Renal cortex interstitium (tissue), 11 donors: ENCODE measurements at regions not wholly inside any gene's neighbourhood (a gene's known extent, or its start where the extent isn't known, plus 50 kb on each side); places are given as distances from the start of the nearest gene placed in this dataset.

Experiments
- DNase-seq, 11 donors: peaks; one replicate each; pipeline ENCODE4 v3.0.0-alpha.2; 2013; ENCODE audit warnings: low read depth in 9 of 11, low spot score in 4 of 11; ENCODE audit errors: extremely low read depth in 1 of 11

DNA sequence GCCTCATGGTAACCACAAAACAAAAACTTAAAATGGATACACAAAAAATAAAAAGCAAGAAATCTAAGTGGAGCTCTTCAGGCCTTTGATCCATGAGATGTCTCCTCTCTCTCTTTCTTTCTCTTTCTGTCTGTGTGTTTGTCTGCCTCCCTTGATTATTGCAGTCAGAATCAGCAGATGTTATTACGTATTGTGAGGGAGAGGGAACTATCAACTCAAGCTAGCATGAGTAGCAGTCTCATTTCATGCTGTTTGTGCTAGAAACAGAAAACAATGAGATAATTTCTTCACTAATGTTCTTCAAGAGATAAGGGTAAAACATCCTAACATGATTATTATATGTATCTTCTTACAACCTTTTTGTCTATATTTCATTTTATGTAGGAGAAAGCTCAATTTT is 103.7 kb upstream of the PDC start:
- DNase-seq: no peak

DNA sequence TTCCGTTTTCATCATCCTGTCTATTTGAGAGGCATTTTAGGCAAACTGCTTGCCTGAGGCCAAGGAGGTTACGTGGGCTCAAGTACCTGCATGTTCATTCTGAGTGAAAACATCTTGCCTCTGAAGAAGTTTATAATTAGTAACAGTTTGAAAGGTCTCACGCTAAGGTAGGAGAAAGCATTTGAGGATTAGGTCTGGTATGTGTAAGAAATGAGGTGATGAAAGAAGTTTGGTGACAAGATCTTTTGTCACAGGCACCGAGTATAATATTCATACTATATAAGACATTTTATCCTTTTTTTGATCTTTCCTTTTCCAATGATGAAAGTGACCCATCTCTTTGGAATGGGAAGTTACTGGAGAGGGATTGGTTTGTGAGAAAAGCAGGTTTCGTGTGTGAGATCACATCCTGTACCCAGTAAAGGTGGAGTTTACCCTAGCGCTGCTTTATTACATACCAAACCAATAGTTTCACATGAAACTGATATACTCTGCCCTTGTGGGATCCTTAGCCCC is 98.7 kb upstream of the PDC start:
- no peak for DNase-seq

DNA sequence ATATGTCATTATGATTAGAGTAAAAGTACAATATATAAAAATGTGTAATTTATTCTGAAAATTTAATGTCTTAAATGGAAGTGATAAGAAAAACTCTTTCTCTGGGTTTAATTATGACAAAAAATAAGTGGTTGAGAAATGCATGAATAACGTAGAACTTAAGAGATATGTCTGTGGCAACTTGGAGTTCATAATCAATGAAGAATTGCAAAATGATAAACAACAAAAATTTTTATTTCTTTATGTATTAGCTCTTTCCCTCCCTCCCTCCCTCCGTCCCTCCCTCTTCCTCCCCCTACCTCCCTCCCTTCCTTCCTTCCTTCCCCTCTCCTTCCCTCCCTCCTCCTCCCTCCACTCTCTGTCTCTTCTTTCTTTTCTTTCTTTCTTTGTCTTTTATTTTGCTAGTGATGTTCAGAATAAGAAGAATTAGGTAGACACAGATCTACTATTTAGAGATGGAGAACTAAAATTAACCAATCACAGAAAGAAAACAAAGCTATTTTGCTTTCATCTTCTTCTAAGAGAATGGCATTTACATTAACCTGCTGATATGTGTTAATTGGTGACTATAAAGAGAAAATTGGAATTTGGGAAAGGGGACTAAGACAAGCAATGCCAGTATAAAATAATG is 96.3 kb upstream of the PDC start:
- no peak for DNase-seq

DNA sequence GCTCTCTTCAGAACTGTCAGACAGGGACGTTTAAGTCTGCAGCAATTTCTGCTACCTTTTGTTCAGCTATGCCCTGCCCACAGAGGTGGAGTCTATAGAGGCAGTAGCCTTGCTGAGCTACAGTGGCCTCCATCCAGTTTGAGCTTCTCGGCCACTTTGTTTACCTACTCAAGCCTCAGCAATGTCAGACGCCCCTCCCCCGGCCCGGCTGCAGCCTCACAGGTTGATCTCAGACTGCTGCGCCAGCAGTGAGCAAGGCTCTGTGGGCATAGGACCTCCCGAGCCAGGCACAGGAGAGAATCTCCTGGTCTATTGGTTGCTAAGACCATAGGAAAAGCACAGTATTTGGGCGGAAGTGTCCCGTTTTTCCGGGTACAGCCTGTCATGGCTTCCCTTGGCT is 89.9 kb upstream of the PDC start:
- DNase-seq: no peak

DNA sequence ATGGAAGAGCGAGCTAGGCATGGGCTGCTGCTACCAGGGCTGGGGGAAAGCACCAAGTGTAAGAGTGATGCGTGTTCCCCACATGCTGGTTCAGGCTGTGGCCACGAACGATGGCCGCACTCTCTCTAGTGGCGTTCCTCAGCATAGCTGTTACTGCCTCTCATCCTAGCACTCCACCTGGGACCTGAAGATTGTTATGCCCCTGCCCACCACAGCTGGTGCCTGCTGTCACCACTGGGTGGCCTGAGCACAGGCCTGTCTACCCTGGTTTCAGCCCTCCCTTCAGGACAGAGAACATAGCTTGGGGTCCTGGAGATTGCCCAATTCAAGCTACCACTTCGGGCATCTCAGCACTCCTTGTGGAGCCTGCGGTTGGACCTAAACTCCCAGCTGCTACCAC is 80.1 kb upstream of the PDC start:
- DNase-seq: no peak

DNA sequence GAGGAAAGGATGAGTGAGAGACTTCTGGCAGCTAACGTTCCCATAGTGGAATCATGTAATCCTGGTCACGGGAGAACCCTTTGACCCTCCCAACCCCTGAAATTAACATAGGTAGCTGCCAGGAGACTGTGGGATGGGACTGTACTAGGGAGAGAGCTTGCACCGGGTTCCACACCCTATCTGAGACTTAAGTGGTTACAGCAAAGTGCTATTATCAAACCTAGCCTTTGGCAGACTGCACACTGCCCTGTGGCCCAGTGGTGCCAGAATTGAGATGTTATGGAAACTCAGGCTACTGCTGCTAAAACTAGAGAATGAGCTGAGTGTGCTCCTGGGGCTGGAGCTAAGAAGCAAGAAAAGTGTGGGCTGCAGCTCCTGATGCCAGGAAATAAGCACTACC is 79.6 kb upstream of the PDC start:
- DNase-seq: no peak

DNA sequence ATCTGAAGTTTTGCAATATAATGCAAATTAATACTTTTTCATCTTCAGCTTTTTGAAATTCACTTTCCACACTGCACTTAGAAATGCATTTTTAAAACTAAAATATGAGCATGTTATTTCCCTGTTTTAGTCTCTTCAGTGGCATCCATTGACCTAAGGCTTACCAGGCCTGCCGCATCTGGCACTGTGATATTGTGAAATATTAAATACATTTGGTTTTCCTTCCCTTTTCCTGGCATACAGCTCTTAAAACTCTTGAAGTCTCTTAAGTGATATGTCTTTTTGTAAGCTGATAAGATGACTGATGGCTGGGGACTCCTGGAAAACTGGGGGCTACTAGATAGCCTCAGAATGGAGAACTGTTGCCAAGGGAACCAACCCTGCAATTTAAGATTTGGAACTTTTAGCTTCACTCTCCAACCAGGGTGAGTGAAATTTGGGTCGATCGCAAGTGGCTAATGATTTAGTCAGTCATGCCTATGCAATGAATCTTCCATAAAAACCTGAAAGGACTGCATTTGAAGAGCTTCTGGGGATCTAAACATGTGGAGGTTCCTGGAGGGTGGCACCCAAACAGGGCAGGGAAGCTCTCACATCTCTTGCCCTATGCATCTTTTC is 75.5 kb upstream of the PDC start:
- no peak for DNase-seq

DNA sequence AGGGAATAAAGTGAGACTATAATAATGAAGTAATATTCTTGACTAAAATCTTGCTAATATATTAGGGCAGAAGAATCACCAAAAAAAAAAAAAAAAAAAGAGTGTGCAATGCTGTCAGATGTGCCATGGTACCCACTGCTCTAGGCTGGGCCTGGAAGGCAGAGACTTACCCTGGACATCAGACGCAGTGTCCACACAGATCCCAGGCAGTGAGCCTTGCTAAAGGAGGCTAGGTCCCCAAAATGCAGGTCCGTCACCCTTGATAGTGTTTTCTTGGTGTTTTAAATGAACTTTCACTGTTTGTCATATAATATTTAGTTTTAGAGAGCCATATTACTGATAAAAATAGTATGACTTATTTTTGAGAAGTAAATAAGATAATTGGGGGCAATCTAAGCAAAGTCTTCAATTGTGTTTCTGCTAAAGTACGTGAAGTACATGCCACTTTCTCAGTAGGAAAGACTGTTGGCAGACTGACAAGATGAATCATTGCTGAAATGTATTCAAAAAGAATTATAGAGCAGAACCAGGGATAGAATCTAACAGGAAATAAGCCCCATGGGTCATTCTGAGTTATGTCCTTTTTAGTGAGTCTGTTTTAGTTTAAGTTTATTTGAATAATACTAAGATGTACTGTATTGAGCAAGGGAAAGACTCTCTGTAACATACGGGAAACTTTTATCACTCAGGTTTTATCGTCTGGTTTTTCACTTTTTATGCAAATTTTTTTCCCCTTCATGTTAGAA is 74.6 kb upstream of the PDC start:
- no peak for DNase-seq

DNA sequence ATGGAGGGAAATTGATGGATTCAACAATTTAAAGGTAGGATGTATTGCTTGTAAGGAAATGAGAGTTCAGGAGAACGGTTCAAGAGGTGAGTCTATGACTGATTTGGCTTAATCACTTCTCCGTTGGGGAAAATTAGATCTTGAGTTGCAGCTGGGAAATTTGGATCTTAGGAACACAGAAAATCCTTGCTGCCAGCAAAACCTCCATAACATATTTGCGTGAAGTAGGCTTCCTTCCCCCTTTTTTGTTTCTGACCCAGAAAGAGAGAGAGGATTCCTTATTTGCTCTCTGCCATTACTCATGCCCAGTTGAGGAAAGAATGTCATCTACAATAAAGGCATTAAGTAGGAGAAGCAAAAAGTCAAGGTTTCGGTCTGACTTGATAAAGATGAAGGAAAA is 73.5 kb upstream of the PDC start:
- DNase-seq: no peak

DNA sequence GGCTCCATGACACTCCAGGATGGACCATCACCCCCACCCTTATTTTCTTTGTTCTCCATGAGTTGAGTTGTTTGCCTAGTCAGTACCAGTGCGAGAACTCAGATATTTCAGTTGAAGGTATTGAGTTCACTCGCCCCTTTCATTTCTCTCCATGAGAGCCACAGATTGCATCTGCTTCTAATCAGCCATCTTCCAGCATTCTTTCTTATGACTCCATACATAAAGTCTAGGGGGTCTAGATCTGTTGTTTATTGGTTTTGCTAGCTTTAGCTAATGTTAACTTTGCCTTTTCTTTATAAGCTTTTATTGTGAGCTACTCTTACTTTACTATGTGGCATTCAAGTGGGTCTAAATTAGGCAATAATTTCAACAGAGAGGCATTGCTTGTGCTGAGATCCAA is 71.6 kb upstream of the PDC start:
- no peak for DNase-seq

DNA sequence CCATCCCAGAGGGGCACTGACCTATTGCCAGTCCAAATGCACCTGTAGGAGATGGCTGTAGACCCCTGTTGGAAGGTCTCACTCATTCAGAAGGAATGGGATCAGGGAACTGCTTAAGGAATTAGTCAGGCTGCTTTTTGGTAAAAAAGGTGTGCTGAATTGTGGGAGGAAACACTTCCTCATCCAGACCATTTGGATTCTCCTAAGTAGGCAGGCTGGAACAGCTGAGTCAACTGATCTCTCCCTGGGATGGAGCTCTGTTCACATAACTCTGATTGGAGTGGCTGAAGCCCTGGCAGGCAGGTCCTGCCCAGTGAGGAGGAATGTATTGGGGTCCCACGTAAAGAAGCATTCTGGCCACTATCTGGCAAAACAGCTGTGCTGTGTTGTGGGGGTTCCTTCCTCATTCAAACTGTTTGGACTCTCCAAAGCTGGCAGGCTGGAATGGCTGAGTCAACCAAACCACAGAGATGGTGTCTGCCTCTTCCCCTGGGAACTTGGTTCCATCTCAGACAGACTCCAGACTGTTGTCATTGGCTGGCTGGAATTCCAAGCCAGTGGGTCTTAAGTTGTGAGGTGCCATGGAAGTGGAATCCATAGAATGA is 70.7 kb upstream of the PDC start:
- DNase-seq: no peak

DNA sequence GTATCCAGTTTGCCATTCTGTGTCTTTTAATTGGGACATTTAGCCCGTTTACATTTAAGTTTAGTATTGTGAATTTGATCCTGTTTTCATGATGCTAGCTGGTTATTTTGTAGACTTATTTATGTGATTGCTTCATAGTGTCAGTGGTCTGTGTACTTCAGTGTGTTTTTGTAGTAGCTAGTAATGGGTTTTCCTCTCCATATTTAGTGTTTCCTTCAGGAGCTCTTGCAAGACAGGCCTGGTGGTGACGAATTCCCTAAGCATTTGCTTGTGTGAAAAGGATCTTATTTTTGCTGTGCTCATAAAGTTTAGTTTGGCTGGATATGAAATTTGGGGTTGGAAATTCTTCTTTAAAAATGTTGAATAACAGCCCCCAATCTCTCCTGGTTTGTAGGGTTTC is 69.2 kb upstream of the PDC start:
- DNase-seq: no peak

DNA sequence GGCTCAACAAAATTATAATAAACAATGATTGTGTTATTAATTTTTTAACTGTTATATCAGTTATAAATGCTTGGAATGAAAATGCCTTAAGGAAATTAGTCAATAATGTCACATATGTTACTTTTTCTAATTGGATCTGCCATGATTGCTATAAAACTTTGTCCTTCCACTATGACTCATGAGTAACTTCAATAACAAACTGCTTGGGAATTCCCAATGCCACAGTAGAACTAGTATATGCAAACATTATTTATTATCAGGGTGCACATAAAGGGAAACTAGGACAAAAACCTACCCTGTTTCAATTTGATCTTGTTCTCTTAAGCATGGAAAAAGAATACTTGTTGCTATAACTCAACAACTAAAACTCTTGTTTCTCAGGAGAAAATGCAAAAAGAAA is 59.1 kb upstream of the PDC start:
- DNase-seq: no peak

DNA sequence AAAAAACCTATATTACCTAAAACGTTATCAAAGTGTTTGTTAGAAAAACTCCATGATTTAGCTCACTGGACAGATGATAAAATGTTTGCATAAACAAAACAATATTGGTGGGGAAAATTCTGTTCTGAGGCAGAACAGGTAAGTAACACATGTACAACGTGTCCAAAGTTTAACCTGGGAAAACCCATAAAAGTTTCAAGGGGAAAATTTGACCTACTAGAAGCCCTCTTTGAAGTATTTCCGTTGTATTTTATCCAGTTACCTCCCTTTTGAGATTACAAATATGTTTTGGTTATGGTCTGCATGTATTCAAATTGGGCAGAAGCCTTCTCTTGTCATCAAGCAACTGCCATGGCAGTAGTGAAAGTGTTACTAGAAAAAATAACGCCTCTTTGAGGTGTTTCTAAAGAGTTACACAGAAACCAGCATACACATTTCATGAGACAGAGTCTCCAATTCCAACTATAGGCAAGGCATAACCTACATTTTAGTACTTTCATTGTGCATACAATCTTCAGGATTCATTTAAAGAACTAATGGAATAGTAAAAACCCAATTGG is 58.0 kb upstream of the PDC start:
- DNase-seq: no peak

DNA sequence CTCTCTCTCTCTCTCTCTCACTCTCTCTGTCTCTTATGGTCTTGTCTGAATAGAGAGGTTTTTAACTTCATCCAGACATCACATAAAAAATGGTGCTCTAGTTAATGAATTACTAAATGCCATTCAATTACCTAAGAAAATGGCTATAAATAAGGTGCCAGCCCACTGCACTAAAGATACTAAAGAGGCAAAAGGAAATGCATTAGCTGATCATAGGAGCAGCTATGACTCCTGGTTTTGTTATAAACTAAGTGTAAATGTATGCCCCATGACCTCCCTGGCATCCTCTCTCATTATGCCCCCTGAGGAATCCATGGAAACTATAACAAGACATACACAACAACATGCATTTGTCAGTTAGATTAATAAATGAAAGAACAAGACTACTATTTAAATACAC is 57.5 kb upstream of the PDC start:
- DNase-seq: peak in 1 of 11 donors; percentile 7

DNA sequence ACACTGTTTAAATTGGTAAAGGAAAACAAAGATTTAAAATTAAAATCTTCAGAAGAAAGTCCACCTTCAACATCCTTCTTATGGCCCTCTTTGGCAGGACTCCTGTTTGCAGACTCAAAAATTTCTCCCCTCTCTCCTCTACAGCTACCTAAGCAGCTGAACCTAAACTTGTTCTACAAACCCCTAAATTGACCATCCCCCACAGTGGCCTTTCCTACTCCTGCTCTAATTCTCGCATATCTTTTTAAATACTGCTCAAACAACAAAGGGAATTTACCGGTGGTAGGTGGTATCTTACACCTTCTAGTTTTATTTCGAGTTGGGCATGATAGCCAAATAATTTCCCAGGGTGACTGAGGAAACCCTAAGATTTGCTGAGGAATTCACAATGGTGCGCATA is 53.5 kb upstream of the PDC start:
- no peak for DNase-seq

DNA sequence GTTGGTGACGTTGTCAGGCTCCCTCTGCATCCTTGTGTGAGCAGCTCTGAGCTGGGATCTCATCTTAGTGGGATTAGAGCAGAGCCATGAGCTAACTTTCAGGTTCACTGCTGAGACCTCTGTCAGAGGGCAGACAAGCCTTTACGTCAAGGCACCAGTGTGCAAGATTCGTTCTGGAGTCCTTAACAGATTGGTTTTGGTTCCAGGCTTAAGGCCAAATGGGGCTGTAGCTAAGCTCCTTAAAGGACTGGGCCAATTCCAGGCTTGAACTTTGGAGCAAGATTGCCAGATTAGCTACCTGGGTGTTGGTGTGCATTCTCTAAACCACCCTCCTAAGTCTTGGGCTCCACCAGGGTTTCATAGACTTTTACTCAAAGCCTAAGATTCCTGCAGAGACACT is 52.6 kb upstream of the PDC start:
- no peak for DNase-seq

DNA sequence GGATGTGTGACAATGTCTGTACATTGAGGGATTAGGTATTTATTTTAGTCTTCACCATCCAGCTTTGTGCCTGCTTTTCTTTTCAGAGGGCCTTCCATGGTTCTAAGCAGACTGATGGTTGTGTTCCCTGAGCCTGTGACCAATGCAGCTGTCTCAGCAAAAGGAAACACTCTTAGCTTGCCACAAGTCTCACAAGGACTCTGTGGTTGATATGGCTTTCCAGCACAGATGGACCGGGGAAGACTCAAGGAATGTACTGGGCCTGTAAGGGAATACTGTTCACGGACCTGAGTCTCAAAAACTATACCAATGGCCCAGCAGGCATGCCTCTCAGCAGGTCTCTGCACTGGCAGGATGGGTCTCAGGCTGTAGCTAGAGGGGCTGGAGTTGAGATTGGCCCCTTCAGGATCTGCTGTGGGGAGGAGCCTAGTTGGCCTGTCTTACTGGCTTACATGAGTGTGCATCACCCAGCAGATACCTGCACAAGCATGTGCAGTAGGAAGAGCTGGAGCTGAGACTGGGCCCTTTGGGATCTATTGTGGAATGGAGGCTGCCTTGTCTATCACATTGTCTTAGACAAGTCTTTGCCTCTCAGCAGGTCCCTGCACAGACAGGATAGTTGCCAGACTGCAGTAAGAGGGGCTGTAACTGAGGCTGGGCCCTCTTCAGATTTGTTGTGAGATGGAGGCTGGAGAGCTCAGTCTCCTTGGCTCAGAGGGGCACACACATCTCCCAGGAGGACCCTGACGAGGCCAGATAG is 52.0 kb upstream of the PDC start:
- DNase-seq: no peak
